Esophagus squamous epithelium (tissue), 5 donors: ENCODE measurements at regions not wholly inside any gene's neighbourhood (a gene's known extent, or its start where the extent isn't known, plus 50 kb on each side); places are given as distances from the start of the nearest gene placed in this dataset.
A peak's percentile ranks its signal among the peaks of the same experiment; 100 is the strongest.

Experiments
- DNase-seq: peaks from one replicate; lab custom pipeline; 2025; lab: John Stamatoyannopoulos, UW
- H3K27ac ChIP-seq, 4 donors: fragments of 200-600 bp; sonication (generic); one replicate each; pipeline ENCODE4 v1.5.1; 2016 to 2019; ENCODE audit warnings: mild to moderate bottlenecking in 1 of 4
- H3K27me3 ChIP-seq, 4 donors: fragments of 200-600 bp; sonication (generic); 1 replicate in 3 of 4; 2 replicates in 1 of 4; pipeline versions ENCODE4 v1.5.1 to v1.6.0; 2017 to 2021; ENCODE audit warnings: antibody characterized with exemption in 1 of 4
- H3K36me3 ChIP-seq, 3 donors: fragments of 200-600 bp; sonication (generic); one replicate each; pipeline ENCODE4 v1.5.1; 2016 to 2019
- H3K4me1 ChIP-seq, 3 donors: fragments of 200-600 bp; sonication (generic); one replicate each; pipeline ENCODE4 v1.5.1; 2017 to 2019
- H3K4me3 ChIP-seq, 4 donors: fragments of 200-600 bp; sonication (generic); 1 replicate in 3 of 4; 2 replicates in 1 of 4; pipeline ENCODE4 v1.5.1; 2016 to 2019; ENCODE audit warnings: mild to moderate bottlenecking in 2 of 4, moderate library complexity in 1 of 4
- H3K9me3 ChIP-seq, 3 donors: fragments of 200-600 bp; sonication (generic); one replicate each; pipeline ENCODE4 v1.5.1; 2016 to 2019
- POLR2A ChIP-seq, 4 donors: fragments of 450-650 bp; IDR thresholded peaks; one replicate each; pipeline ENCODE4 v1.6.1; 2017; ENCODE audit warnings: antibody characterized with exemption in 4 of 4, mild to moderate bottlenecking in 4 of 4, moderate library complexity in 3 of 4
- WGBS, 2 donors: methylation state at CpG; one replicate each; pipeline ENCODE4 v1.1.5; 2018; 5-methylcytosine and 5-hydroxymethylcytosine counted together
- intact Hi-C: fragments of 100-400 bp; cut with DNase I; formaldehyde crosslinking; loops from one replicate; pipeline ENCODE4 v1.15.0; 2022
- TF ChIP-seq, protein P1 (sequence below), 6 experiments: fragments of 450-650 bp in 4 of 6; fragments of 200-600 bp in 2 of 6; sonication (generic) in 2 of 6; IDR thresholded peaks; one replicate each; pipeline ENCODE4 v1.5.1; 2016 to 2019; ENCODE audit warnings: antibody characterized with exemption in 6 of 6, mild to moderate bottlenecking in 4 of 6, moderate library complexity in 4 of 6
- donor health status: DM: yes; HTN: yes; CAD: no.

DNA sequence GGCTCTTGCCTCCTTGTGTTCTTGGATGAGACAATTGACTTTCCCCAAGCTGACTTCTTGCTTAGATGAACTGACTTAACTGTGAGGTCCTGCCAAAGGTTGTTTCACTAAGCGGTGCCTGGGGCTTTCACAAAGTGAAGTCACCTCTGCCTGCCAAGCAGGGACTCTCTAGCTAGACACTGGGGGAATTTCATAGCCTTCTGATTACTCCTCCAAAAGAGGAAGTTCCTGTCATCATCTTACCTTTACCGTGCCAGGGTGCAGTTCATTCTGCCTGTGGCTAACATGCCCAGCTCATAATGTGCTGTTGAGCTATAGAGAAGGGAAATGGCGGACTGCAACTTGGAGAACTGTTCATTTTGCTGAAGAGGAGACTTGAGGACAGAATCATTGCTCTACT is 472.0 kb upstream of the WWC1 start:
- no peaks in the 10 kb centered on the region for H3K9me3 ChIP-seq
- TF ChIP-seq, protein P1, sequence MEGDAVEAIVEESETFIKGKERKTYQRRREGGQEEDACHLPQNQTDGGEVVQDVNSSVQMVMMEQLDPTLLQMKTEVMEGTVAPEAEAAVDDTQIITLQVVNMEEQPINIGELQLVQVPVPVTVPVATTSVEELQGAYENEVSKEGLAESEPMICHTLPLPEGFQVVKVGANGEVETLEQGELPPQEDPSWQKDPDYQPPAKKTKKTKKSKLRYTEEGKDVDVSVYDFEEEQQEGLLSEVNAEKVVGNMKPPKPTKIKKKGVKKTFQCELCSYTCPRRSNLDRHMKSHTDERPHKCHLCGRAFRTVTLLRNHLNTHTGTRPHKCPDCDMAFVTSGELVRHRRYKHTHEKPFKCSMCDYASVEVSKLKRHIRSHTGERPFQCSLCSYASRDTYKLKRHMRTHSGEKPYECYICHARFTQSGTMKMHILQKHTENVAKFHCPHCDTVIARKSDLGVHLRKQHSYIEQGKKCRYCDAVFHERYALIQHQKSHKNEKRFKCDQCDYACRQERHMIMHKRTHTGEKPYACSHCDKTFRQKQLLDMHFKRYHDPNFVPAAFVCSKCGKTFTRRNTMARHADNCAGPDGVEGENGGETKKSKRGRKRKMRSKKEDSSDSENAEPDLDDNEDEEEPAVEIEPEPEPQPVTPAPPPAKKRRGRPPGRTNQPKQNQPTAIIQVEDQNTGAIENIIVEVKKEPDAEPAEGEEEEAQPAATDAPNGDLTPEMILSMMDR (IDR thresholded peaks at IDR 0.05) = no peak
- peak in 1 of 4 donors; percentile 6 for TF ChIP-seq POLR2A (IDR thresholded peaks at IDR 0.05)
- peaks cover 7 to 38% (median 8%) of the 10 kb centered on the region in 3 donors for H3K4me1 ChIP-seq
- no peaks in the 10 kb centered on the region for H3K27me3 ChIP-seq
- H3K4me3 ChIP-seq = peak overlapping the region in 1 of 4 donors; percentile 53
- no peak for DNase-seq
- WGBS, 2 donors = 37 to 60% methylated on average over 1 to 3 of the region's 3 CpGs
- H3K36me3 ChIP-seq = no peaks in the 10 kb centered on the region
- intact Hi-C loops = no loop called here
- H3K27ac ChIP-seq = peak overlapping the region; percentile 57 to 66 (median 62)

DNA sequence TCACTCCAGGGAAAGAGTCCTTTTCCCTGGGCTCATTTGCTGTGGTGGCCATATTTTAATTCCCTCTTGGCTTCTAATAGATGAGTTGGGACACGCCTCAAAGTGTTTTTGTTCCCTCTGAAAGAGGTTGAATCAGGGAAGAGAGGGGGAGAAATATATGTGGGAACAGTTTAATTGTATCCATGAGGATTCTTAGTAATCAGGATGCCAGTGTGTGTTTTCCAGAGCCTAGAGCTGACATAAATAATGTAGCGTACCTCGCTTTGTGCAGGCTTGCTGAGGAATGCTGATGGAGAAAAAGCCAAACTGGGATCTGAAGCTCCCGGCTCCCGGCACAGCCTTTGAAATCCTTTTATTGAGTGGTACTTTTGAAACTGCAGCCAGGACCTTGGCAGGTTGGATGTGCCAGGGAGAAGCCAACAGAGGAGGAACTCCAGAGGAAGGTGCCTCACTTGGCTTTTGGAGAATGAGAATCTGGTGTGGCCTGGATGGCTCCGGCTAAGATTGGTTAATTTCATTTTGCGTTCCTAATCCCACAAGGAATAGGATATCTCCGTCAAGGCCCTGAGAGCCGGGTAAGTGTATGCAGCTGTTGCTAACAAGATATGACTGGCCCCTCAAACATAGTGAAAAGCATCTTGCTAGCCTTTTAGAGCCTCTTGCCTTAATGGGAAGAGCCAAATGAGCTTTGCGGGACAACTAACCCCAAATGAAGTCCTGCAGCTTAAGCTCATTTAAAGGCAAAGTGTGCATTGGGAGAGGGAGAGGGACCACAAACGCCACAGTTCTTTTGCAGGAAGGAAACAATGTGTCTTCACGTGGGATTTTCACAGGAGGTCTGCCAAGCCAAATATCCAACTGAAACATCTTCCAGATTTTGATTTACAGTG is 471.1 kb upstream of the WWC1 start:
- H3K27ac ChIP-seq = peak overlapping the region; percentile 57 to 66 (median 62)
- DNase-seq = no peak
- intact Hi-C loops = no loop called here
- no peaks in the 10 kb centered on the region for H3K36me3 ChIP-seq
- no peaks in the 10 kb centered on the region for H3K27me3 ChIP-seq
- peak overlapping the region; percentile 8 to 53 (median 13) for H3K4me3 ChIP-seq
- no peak for TF ChIP-seq POLR2A (IDR thresholded peaks at IDR 0.05)
- TF ChIP-seq, protein P1 (IDR thresholded peaks at IDR 0.05) = no peak
- WGBS, 2 donors = 35 to 37% methylated on average over 12 of the region's 12 CpGs
- peaks cover 7 to 38% (median 8%) of the 10 kb centered on the region in 3 donors for H3K4me1 ChIP-seq
- no peaks in the 10 kb centered on the region for H3K9me3 ChIP-seq

DNA sequence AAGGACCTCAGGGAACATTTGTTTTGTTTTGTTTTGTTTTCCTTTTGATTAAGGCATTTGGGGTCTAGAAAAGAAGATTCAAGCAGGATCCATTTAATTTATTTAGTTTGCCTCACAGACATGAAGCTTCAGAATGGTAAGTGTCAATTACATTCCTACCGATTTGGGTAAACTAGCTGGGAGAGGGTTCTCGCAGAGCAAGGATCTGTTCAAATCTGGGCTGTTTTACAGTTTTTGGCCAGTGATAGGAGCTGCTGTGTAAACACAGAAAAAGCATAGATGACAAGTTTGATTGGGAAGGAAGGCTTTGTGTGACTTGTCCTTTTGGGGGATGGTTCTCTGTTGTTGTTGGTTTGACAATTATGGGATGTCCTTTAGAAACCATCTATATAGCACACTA is 470.3 kb upstream of the WWC1 start:
- no peaks in the 10 kb centered on the region for H3K9me3 ChIP-seq
- no peaks in the 10 kb centered on the region for H3K36me3 ChIP-seq
- H3K4me3 ChIP-seq = peak overlapping the region; percentile 10 to 53 (median 14)
- intact Hi-C loops = no loop called here
- H3K4me1 ChIP-seq = peaks cover 7 to 31% (median 8%) of the 10 kb centered on the region in 3 donors
- peak overlapping the region; percentile 57 to 66 (median 62) for H3K27ac ChIP-seq
- no peaks in the 10 kb centered on the region for H3K27me3 ChIP-seq
- 37 to 45% methylated on average over 2 of the region's 2 CpGs for WGBS, 2 donors
- DNase-seq = no peak
- no peak for TF ChIP-seq POLR2A (IDR thresholded peaks at IDR 0.05)
- TF ChIP-seq, protein P1 (IDR thresholded peaks at IDR 0.05) = no peak

DNA sequence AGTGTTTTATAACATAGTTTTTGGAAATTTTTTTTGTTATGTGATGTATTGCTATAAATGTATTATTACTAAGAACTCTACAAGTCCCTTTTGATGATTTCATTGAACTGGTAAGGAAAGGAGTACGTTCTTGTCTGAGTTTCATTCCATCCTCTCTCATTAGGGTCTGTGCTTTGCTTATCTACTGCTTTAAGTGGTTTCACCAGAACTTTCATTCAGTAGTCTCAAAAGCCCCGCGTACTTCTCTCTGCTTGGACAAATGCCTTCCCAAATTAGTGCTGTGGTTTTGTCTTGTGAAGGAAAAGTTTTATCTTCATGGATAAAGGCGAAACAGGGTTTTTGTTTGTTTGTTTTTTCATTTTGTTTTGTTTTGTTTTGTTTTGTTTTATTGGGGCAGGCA is 469.8 kb upstream of the WWC1 start:
- H3K4me1 ChIP-seq = peaks cover 5 to 26% (median 7%) of the 10 kb centered on the region in 3 donors
- TF ChIP-seq POLR2A (IDR thresholded peaks at IDR 0.05) = no peak
- TF ChIP-seq, protein P1 (IDR thresholded peaks at IDR 0.05) = no peak
- H3K4me3 ChIP-seq = peak overlapping the region in 3 of 4 donors; percentile 12 to 53 (median 16)
- WGBS, 2 donors = 19 to 43% methylated on average over 4 of the region's 4 CpGs
- intact Hi-C loops = no loop called here
- H3K36me3 ChIP-seq = no peaks in the 10 kb centered on the region
- H3K27ac ChIP-seq = peak overlapping the region in 3 of 4 donors; percentile 57 to 66 (median 57)
- H3K27me3 ChIP-seq = no peaks in the 10 kb centered on the region
- H3K9me3 ChIP-seq = no peaks in the 10 kb centered on the region
- no peak for DNase-seq

DNA sequence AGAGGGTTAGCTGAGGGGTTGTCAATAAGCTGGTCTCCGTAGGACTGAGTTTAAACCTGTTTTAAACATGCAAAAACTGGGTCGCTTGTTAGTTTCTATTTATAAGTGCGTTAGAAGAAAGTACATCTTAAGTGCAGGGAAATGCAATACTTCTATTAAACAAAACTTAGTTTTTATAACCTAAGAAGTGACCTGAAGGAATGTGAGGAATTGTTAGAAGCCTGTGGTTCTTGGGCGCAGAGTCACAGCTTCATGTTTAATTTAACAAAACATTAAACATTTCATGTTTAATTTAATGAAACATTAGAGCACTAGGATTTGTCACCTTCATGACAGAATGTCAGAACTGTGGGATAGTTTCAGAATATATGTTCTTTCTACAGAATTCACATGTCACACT is 469.2 kb upstream of the WWC1 start:
- Histone ChIP-seq H3K4me1 (peaks cover 5 to 21% (median 7%) of the 10 kb centered on the region in 3 donors), H3K4me3 (peak overlapping the region in 2 of 4 donors; percentile 12 to 53), H3K36me3 (no peaks in the 10 kb centered on the region), H3K9me3 (no peaks in the 10 kb centered on the region), H3K27ac (peak overlapping the region in 2 of 4 donors; percentile 57), H3K27me3 (no peaks in the 10 kb centered on the region)
- WGBS, 2 donors = 40 to 41% methylated on average over 4 of the region's 4 CpGs
- intact Hi-C loops = no loop called here
- TF ChIP-seq, protein P1 (IDR thresholded peaks at IDR 0.05) = no peak
- no peak for TF ChIP-seq POLR2A (IDR thresholded peaks at IDR 0.05)
- no peak for DNase-seq
